NCI-H1436 treated with DMSO at 0.1 percent for 48 hours (cell line): ENCODE measurements at regions not wholly inside any gene's neighbourhood (a gene's known extent, or its start where the extent isn't known, plus 50 kb on each side); places are given as distances from the start of the nearest gene placed in this dataset.

Experiments
- DNase-seq: peaks from one replicate; lab custom pipeline; 2025; lab: John Stamatoyannopoulos, UW

GRCh38 chr12:118607831-118608230 lies 231.5 kb downstream of the SUDS3 start:
- no peak for DNase-seq

DNA sequence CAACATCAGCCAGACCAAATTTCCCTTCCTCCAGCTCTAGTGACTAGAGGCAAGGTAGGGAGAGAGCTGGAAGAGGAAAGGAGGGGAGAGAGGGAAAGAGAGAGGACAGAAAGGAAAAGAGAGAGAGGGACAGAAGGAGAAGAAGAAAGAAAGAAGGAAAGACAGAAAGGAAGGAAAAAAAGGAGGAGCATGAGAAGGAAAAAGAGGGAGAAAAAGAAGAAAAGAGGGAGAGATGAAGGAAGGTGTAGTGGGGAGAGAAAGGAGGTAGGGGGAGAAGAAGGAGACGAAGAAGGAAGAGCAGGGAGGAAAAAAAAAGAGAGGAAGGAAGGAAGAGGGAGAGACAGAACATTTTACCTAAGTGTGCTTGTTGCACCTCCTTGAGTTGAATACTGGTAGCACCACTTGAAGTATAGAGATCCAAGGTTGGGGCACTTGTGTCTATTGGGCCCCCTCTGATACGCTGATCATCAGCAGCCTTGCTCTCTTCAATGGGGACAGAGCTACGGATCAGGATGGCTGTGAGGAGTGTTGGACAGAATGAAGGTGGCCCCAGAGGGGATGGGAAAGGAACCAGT lies 232.5 kb downstream of the SUDS3 start:
- DNase-seq = no peak

DNA sequence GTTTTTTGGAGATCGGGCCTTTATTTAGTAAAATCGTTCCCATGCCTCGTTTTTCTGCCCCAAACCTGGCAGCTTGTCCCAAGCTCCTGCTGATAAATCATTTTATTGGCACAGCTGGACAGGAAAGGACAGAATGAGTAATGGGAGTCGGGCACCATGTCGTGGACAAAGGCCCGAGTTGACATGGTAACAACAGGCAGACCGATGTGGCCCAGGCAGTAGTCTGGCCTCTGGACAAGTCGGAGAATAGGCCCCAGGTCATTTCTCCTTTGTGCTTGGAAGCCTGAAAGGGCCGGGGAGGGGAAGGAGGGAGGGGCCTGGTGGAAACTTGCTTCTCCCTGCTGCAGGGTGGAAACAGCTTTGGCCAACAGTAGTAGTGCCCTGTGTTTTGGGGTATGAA lies 234.9 kb downstream of the SUDS3 start:
- no peak for DNase-seq

DNA sequence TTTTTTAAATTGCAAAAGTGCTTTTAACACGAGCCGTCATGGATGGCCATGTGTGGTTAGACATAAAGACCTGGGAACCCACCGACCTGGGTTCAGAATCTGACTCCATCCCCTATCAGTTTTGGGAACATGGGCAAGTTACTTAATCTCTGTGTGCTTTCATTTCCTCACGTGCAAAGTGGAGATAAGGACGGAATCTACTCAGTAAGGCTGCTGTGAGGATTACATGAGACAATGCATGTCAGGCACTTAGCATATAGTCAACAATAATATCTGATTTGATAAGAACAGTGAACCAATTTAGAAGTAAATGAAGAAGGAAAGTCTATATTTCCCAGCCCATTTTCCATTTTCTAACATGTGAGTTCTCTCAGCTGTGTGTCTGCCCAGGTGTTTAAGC lies 235.4 kb downstream of the SUDS3 start:
- DNase-seq = no peak

- no peak for DNase-seq
Measured at GRCh38 chr12:118617611-118618450, 241.5 kb downstream of the SUDS3 start.

DNA sequence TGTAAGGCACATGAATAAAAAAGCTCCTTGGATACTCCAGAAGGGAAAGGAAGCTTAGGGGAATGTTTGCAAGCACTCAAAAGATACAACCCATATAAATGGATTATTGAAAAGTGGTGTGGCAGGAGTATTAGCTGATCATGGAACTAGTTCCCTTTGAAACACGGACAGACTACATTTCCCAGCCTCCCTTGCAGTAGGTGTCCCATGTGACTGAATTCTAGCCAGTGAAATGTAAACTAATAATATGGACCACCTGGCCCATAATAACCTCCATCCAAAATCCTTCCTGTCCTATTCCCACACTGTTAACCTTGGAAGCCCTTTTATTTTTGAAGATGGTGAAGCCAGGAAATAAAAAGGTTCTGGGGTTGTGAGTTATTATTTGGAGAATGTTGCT lies 242.3 kb downstream of the SUDS3 start:
- DNase-seq = no peak

DNA sequence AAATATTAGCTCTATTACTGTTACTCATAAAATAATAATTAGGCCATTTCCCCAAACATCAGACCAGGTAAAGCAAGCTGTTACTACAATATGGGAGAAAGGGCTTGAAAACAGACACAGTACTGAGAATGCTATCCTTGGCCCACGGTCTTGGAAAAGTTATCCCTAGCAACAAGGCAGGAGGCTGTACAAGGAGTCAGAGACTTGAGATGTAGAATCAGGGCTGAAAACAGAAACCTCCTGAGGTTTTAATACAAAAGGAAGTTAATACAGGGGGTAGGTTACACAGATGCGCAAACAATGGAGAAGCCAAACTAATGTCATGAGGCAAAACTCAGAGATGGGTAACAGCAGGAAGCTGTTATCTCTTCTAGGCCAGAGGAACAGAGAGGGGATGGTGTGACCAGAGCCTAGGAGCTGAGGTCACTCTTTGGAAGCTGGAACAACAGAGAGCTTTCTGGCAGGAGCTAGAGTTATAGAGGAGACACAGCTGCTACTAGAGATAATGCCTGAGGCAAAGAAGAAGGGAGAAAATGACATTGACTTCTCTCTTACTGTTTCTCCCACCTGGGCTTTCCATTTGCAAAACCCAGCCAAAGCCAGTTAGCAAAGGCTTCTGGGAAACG lies 248.8 kb downstream of the SUDS3 start:
- DNase-seq = no peak

DNA sequence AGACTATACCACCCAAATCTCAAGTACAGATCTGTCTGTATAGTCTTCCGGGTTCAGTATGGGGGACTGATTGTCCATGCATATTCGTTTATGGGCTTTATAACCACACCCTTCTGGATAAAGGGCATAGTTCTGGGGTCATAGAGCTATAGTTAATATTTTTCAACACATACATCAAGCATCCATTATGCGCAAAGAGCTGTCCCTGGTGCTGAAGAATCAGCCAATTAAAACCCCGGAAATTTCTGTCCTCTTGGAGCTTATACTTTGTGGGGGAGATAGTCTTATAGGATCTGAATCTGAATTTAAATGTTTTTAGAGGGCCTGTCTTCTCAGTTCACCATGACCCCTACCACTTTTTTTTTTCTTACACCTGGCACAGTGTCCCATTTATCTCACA lies 256.7 kb downstream of the SUDS3 start:
- DNase-seq = no peak

GRCh38 chr12:118635276-118635675 lies 258.9 kb downstream of the SUDS3 start:
- DNase-seq = no peak

GRCh38 chr12:118637767-118638370 lies 261.5 kb downstream of the SUDS3 start:
- DNase-seq = no peak

- no peak for DNase-seq
Measured at GRCh38 chr12:118641249-118641648, 264.9 kb downstream of the SUDS3 start.

DNA sequence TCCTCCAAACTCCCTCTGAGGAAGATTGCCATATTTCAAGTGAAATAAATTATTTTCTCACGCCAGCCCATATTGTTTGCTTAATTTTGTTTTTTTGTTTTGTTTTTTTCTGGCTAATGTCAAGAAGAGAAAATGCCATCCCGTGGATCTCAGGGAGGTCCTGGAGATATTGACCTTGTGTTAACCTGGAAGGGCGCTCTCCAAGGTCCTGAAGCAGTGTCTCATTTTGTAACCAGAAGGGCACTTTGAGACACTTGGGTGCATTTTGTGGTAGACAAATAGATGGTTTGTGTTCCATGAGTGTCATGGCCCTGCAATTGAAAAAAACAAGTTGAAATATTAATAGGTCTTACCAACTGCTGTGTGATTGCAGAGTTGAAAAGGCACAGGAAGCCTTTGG lies 268.9 kb downstream of the SUDS3 start:
- DNase-seq = no peak

GRCh38 chr12:118649765-118650585 lies 273.6 kb downstream of the SUDS3 start:
- DNase-seq = no peak

DNA sequence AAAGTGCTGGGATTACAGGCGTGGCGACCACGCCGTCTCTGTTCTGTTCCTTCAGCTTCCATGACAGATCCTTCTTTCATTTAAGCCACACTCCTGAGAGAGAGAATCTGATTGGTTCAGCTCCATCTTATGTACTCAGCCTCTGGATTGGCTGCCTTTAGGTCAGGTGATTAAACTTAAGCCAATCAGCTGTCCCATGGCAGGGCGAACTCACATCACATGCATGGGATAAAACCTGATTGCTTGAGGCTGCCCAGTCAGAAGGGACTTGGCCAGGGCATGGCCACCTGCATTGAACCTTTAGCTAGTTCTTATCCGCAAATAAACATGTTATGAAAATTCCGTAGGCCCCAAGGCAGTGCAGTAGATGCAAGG lies 274.2 kb downstream of the SUDS3 start:
- no peak for DNase-seq

GRCh38 chr12:118651487-118651886 lies 275.1 kb downstream of the SUDS3 start:
- DNase-seq = no peak

DNA sequence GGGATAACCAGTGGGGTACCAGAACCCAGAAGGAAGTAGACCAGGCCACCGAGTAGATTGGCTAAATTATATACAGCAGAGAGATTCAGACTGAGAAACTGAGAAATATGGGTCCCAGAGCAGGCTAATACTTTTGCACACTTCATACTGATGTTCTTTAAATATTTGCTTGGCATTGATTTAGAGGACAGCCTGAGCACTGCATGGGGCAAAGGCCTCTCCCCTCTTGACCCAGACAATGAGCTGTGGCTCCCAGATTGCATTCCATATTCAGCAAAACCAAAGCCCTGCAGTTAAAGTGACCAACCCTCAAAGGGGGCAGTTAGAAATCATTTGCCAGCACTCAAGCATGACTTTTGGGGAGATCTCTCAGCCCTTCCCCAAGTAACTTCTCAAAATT lies 279.2 kb downstream of the SUDS3 start:
- no peak for DNase-seq

- no peak for DNase-seq
Measured at GRCh38 chr12:118680356-118680963, 300.9 kb upstream of the SRRM4 start.

DNA sequence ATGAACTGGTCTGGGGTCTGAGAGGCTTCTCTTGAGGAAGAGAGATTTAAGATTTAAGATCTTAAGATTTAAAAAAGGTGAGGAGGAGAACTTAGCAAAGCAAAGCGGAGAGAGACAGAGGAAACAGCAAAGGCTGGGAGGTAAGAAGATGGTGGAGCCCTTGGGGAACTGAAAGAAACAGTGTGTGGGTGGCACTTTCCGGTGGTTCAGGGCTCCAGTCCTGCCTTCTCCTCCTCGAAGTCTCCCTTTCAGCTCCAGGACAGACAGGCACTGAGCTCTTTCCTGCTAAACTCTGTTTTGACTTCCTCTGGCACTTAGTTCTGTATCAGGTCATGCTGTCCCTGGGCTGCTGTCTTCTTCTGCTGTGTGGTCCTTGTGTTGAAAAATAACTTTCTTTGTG lies 298.7 kb upstream of the SRRM4 start:
- no peak for DNase-seq

- DNase-seq = no peak
Measured at GRCh38 chr12:118685983-118686607, 295.2 kb upstream of the SRRM4 start.

GRCh38 chr12:118689793-118690192 lies 291.5 kb upstream of the SRRM4 start:
- DNase-seq = no peak

- no peak for DNase-seq
Measured at GRCh38 chr12:118690506-118690905, 290.8 kb upstream of the SRRM4 start.
